SK-N-SH (cell line): ENCODE measurements at regions not wholly inside any gene's neighbourhood (a gene's known extent, or its start where the extent isn't known, plus 50 kb on each side); places are given as distances from the start of the nearest gene placed in this dataset.

Source experiments
- CTCF ChIP-seq: fragments of 200-600 bp; sonication (generic); IDR thresholded peaks from 2 replicates; pipeline ENCODE4 v1.6.1; 2017; ENCODE audit warnings: antibody characterized with exemption, mild to moderate bottlenecking, moderate library complexity
- EP300 ChIP-seq, 2 experiments: IDR thresholded peaks; 2 replicates each; pipeline versions ENCODE4 v1.4.0 to v1.6.1; 2012; ENCODE audit warnings: borderline replicate concordance in 1 of 2, low read depth in 1 of 2, low read length in 1 of 2
- GATA2 ChIP-seq: sonication (generic); formaldehyde crosslinking; IDR thresholded peaks from 2 replicates; pipeline ENCODE4 v1.5.0; 2020; ENCODE audit warnings: mild to moderate bottlenecking, missing genetic modification reagents
- JUND ChIP-seq: IDR thresholded peaks from 2 replicates; pipeline ENCODE4 v1.4.0; 2012
- MEF2A ChIP-seq: IDR thresholded peaks from 2 replicates; pipeline ENCODE4 v1.4.0; 2012; ENCODE audit warnings: low read depth, borderline replicate concordance
- MXI1 ChIP-seq: IDR thresholded peaks from 2 replicates; pipeline ENCODE4 v1.6.1; 2012; ENCODE audit warnings: mild to moderate bottlenecking, low read depth, low read length, improper control_type of control experiment
- NFIC ChIP-seq: IDR thresholded peaks from 2 replicates; pipeline ENCODE4 v1.4.0; 2012; ENCODE audit warnings: borderline replicate concordance
- POLR2AphosphoS5 ChIP-seq: IDR thresholded peaks from 2 replicates; pipeline ENCODE4 v1.6.1; 2012; ENCODE audit warnings: low read depth, low read length
- RXRA ChIP-seq: IDR thresholded peaks from 2 replicates; pipeline ENCODE4 v1.4.0; 2012; ENCODE audit warnings: low read depth, mild to moderate bottlenecking, borderline replicate concordance
- TAF1 ChIP-seq: IDR thresholded peaks from 2 replicates; pipeline ENCODE4 v1.6.1; 2012; ENCODE audit warnings: low read depth, mild to moderate bottlenecking, low read length, moderate library complexity, borderline replicate concordance
- TCF12 ChIP-seq: IDR thresholded peaks from 2 replicates; pipeline ENCODE4 v1.4.0; 2012
- YY1 ChIP-seq: IDR thresholded peaks from 2 replicates; pipeline ENCODE4 v1.4.0; 2012; ENCODE audit warnings: low read depth, mild to moderate bottlenecking
- TF ChIP-seq, protein P1 (sequence below): IDR thresholded peaks from 2 replicates; pipeline ENCODE4; 2012

- no peak for TF ChIP-seq CTCF
- no peak for TF ChIP-seq POLR2AphosphoS5
- TF ChIP-seq RXRA, result no peak
- no peak for TF ChIP-seq MEF2A
- no peak for TF ChIP-seq JUND
- TF ChIP-seq TCF12, result no peak
- no peak for TF ChIP-seq TAF1
- TF ChIP-seq YY1, result no peak
- no peak for TF ChIP-seq MXI1
- no peak for TF ChIP-seq NFIC
- TF ChIP-seq GATA2, result no peak
- TF ChIP-seq EP300 (IDR thresholded peaks at IDR 0.05; ENCODE audit: borderline replicate concordance in 1 of 2, low read depth in 1 of 2, low read length in 1 of 2), result no peak
- TF ChIP-seq, protein P1, sequence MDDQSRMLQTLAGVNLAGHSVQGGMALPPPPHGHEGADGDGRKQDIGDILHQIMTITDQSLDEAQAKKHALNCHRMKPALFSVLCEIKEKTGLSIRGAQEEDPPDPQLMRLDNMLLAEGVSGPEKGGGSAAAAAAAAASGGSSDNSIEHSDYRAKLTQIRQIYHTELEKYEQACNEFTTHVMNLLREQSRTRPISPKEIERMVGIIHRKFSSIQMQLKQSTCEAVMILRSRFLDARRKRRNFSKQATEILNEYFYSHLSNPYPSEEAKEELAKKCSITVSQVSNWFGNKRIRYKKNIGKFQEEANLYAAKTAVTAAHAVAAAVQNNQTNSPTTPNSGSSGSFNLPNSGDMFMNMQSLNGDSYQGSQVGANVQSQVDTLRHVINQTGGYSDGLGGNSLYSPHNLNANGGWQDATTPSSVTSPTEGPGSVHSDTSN, result no peak
These were observed 84.8 kb upstream of the RALY start for GRCh38 chr20:33908868-33909267.
